Natural killer cell (primary cell): ENCODE measurements at regions not wholly inside any gene's neighbourhood (a gene's known extent, or its start where the extent isn't known, plus 50 kb on each side); places are given as distances from the start of the nearest gene placed in this dataset.

ENCODE experiments used
- ATAC-seq, 3 donors: fragments of 150-1000 bp in 2 of 3; fragments of 200-7000 bp in 1 of 3; cut with Tn5 transposase; 1 replicate in 1 of 3; 2 replicates in 2 of 3; pipeline ENCODE4 v1.10.0; 2021; ENCODE audit warnings: mild to moderate bottlenecking in 2 of 3, moderate library complexity in 2 of 3
- DNase-seq, 2 donors: peaks; one replicate each; pipeline versions ENCODE4 v3.0.0 to v3.0.0-alpha.2; 2013 to 2021; ENCODE audit warnings: mixed read lengths in 1 of 2
- H3K27ac ChIP-seq: one replicate; pipeline ENCODE4 v1.5.1; 2013; ENCODE audit warnings: mild to moderate bottlenecking, low read length
- H3K27me3 ChIP-seq: one replicate; pipeline ENCODE4 v1.6.1; 2013; ENCODE audit warnings: low read length; ENCODE audit not compliant: control insufficient read depth, insufficient read depth
- H3K36me3 ChIP-seq: one replicate; pipeline ENCODE4 v1.6.1; 2013; ENCODE audit warnings: low read length; ENCODE audit not compliant: control insufficient read depth, insufficient read depth
- H3K4me1 ChIP-seq: one replicate; pipeline ENCODE4 v1.6.1; 2013; ENCODE audit warnings: low read length; ENCODE audit not compliant: control insufficient read depth, insufficient read depth
- H3K4me3 ChIP-seq: one replicate; pipeline ENCODE4 v1.5.1; 2013; ENCODE audit warnings: low read length
- H3K9me3 ChIP-seq: one replicate; pipeline ENCODE4 v1.6.1; 2013; ENCODE audit warnings: low read length; ENCODE audit not compliant: control insufficient read depth, insufficient read depth
- H3K27ac Mint-ChIP-seq, 2 donors: one replicate each; pipeline ENCODE4 v1.8.0; 2022; ENCODE audit warnings: mild to moderate bottlenecking in 2 of 2, mixed read lengths in 2 of 2, moderate library complexity in 1 of 2
- H3K27me3 Mint-ChIP-seq, 2 donors: one replicate each; pipeline ENCODE4 v1.8.0; 2022; ENCODE audit warnings: low read depth in 2 of 2, mixed read lengths in 2 of 2
- H3K36me3 Mint-ChIP-seq: one replicate; pipeline ENCODE4 v1.8.0; 2022; ENCODE audit warnings: mixed read lengths
- H3K4me1 Mint-ChIP-seq, 2 donors: one replicate each; pipeline ENCODE4 v1.8.0; 2022; ENCODE audit warnings: mixed read lengths in 2 of 2
- H3K4me3 Mint-ChIP-seq: one replicate; pipeline ENCODE4 v1.8.0; 2022; ENCODE audit warnings: mild to moderate bottlenecking, moderate library complexity, mixed read lengths
- H3K9me3 Mint-ChIP-seq, 2 donors: one replicate each; pipeline ENCODE4 v1.8.0; 2022; ENCODE audit warnings: mixed read lengths in 2 of 2
- WGBS: methylation state at CpG from one replicate; pipeline ENCODE4 v1.1.7; 2013; ENCODE audit warnings: missing lambda C conversion rate; ENCODE audit not compliant: insufficient coverage; 5-methylcytosine and 5-hydroxymethylcytosine counted together
- intact Hi-C: fragments of 100-400 bp; cut with micrococcal nuclease; formaldehyde crosslinking; loops from one replicate; pipeline ENCODE4 v1.14.2; 2022
- TF ChIP-seq, protein P1 (sequence below): fragments of 200-600 bp; IDR thresholded peaks from one replicate; pipeline ENCODE4 v1.8.0; 2022; ENCODE audit warnings: antibody characterized with exemption

DNA sequence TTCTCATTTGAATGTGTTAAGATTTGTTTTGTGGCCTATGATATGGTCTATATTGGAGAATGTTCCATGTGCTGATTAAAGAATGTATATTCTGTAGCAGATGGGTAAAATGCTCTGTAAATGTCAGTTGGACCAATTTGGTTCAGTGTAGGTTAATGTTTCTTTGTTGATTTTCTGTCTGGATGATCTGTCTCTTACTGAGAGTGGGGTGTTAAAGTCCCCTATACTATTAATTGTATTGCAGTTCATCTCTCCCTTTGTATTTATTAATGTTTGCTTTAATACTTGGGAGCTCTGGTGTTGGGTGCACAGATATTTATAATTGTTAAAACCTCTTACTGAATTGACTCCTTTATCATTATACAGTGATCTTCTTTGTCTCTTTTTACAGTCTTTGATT lies 584.5 kb downstream of the NUF2 start:
- ATAC-seq (no peak), DNase-seq (no peak)
- H3K4me3 Mint-ChIP-seq, result no peak overlapping the region
- intact Hi-C loops, result no loop called here
- no peak overlapping the region for H3K4me3 ChIP-seq
- peaks cover 7 to 16% of the 10 kb centered on the region in 2 donors for H3K9me3 Mint-ChIP-seq
- no peaks in the 10 kb centered on the region for H3K27me3 ChIP-seq
- TF ChIP-seq, protein P1, sequence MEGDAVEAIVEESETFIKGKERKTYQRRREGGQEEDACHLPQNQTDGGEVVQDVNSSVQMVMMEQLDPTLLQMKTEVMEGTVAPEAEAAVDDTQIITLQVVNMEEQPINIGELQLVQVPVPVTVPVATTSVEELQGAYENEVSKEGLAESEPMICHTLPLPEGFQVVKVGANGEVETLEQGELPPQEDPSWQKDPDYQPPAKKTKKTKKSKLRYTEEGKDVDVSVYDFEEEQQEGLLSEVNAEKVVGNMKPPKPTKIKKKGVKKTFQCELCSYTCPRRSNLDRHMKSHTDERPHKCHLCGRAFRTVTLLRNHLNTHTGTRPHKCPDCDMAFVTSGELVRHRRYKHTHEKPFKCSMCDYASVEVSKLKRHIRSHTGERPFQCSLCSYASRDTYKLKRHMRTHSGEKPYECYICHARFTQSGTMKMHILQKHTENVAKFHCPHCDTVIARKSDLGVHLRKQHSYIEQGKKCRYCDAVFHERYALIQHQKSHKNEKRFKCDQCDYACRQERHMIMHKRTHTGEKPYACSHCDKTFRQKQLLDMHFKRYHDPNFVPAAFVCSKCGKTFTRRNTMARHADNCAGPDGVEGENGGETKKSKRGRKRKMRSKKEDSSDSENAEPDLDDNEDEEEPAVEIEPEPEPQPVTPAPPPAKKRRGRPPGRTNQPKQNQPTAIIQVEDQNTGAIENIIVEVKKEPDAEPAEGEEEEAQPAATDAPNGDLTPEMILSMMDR, result no peak
- H3K9me3 ChIP-seq, result no peaks in the 10 kb centered on the region
- H3K27ac Mint-ChIP-seq, result no peak overlapping the region
- no peaks in the 10 kb centered on the region for H3K27me3 Mint-ChIP-seq
- H3K36me3 Mint-ChIP-seq, result peaks cover 17% of the 10 kb centered on the region
- no peaks in the 10 kb centered on the region for H3K4me1 Mint-ChIP-seq
- H3K36me3 ChIP-seq, result no peaks in the 10 kb centered on the region
- no peaks in the 10 kb centered on the region for H3K4me1 ChIP-seq
- H3K27ac ChIP-seq, result no peak overlapping the region

- ATAC-seq (no peak), DNase-seq (no peak)
- H3K27me3 Mint-ChIP-seq, result no peaks in the 10 kb centered on the region
- TF ChIP-seq, protein P1, result no peak
- Histone ChIP-seq H3K27me3 (no peaks in the 10 kb centered on the region), H3K4me3 (no peak overlapping the region), H3K27ac (no peak overlapping the region), H3K36me3 (no peaks in the 10 kb centered on the region), H3K4me1 (no peaks in the 10 kb centered on the region), H3K9me3 (no peaks in the 10 kb centered on the region)
- intact Hi-C loops, result no loop called here
- H3K27ac Mint-ChIP-seq, result no peak overlapping the region
- H3K4me3 Mint-ChIP-seq, result no peak overlapping the region
- H3K36me3 Mint-ChIP-seq, result peaks cover 17% of the 10 kb centered on the region
- H3K9me3 Mint-ChIP-seq, result peaks cover 9% of the 10 kb centered on the region in 2 donors
- WGBS, result 72% methylated on average over 3 of the region's 4 CpGs
- H3K4me1 Mint-ChIP-seq, result no peaks in the 10 kb centered on the region
Observed at GRCh38 chr1:163912170-163912884, 590.6 kb downstream of the NUF2 start.

DNA sequence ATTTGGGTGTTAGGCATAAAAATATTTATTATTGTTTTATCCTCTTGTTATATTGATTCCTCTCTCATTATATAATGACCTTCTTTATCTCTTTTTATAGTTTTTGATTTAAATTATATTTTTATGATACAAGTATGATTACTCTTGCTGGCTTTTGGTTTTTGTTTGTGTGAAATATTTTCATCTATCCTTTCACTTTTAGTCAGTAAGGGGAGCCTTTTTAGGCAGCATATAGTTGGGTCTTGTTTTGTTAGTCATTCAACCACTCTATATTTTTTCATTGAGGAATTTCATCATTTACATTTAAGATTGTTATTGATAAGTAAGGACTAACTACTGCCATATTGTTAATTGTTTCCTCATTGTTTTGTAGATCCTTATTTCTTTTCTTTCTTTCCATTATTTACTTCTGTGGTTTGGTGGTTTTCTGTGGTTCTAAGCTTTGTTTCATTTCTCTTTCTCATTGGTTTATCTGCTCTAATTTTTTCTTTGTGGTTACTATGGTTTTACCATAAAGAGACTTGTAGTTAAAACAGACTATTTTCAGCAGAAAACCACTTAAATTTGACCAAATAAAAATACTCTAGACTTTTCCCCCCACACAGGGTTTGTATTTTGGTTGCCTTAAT lies 593.1 kb downstream of the NUF2 start:
- H3K27me3 Mint-ChIP-seq, result no peaks in the 10 kb centered on the region
- no peak overlapping the region for H3K4me3 ChIP-seq
- no peaks in the 10 kb centered on the region for H3K4me1 ChIP-seq
- ATAC-seq, result no peak
- no peaks in the 10 kb centered on the region for H3K9me3 ChIP-seq
- intact Hi-C loops, result no loop called here
- TF ChIP-seq, protein P1, result no peak
- no peaks in the 10 kb centered on the region for H3K36me3 Mint-ChIP-seq
- no peaks in the 10 kb centered on the region for H3K4me1 Mint-ChIP-seq
- no peak for DNase-seq
- H3K9me3 Mint-ChIP-seq, result peaks cover 0 to 4% of the 10 kb centered on the region in 2 donors
- H3K4me3 Mint-ChIP-seq, result no peak overlapping the region
- H3K36me3 ChIP-seq, result no peaks in the 10 kb centered on the region
- H3K27ac Mint-ChIP-seq, result no peak overlapping the region
- H3K27me3 ChIP-seq, result no peaks in the 10 kb centered on the region
- H3K27ac ChIP-seq, result no peak overlapping the region

DNA sequence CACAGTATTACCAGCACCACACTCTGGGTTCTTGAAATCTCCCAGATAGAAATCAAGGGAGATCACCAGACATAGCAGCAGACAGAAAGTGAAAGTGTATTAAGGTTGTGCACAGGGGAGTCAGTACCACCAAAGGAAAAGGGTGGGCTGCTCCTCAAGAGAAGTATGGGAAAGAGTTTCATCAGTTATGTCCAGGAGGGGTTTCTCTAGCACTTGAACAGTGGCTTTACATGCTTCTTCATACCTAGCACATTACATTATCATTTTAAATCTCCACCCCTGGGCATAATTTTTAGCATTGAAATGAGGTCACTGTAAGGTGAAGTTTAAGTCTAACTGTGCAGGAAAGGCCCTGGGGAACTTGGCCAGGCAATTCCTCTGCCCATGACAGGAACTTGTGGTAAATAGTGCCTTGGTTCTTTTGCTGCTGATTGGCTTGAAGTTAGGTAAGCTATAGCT lies 601.0 kb downstream of the NUF2 start:
- no peak overlapping the region for H3K4me3 Mint-ChIP-seq
- no peaks in the 10 kb centered on the region for H3K36me3 Mint-ChIP-seq
- peaks cover 3 to 5% of the 10 kb centered on the region in 2 donors for H3K9me3 Mint-ChIP-seq
- Histone ChIP-seq H3K4me1 (peaks cover 3% of the 10 kb centered on the region), H3K4me3 (no peak overlapping the region), H3K9me3 (no peaks in the 10 kb centered on the region), H3K27me3 (no peaks in the 10 kb centered on the region), H3K36me3 (no peaks in the 10 kb centered on the region), H3K27ac (peak overlapping the region; percentile 48)
- TF ChIP-seq, protein P1, result no peak
- peaks cover under 1 to 5% of the 10 kb centered on the region in 2 donors for H3K4me1 Mint-ChIP-seq
- peak overlapping the region; percentile 41 to 60 for H3K27ac Mint-ChIP-seq
- intact Hi-C loops, result no loop called here
- no peaks in the 10 kb centered on the region for H3K27me3 Mint-ChIP-seq
- peak; percentile 54 to 82 (median 60) for ATAC-seq
- no peak for DNase-seq
